ENCODE measurements at regions not wholly inside any gene's neighbourhood (a gene's known extent, or its start where the extent isn't known, plus 50 kb on each side); places are given as distances from the start of the nearest gene placed in this dataset.
"Not testable (repeated sequence)": the region's sequence is repeated elsewhere in the genome, so short reads cannot be mapped to it uniquely, and the experiment has no call there.

DNA sequence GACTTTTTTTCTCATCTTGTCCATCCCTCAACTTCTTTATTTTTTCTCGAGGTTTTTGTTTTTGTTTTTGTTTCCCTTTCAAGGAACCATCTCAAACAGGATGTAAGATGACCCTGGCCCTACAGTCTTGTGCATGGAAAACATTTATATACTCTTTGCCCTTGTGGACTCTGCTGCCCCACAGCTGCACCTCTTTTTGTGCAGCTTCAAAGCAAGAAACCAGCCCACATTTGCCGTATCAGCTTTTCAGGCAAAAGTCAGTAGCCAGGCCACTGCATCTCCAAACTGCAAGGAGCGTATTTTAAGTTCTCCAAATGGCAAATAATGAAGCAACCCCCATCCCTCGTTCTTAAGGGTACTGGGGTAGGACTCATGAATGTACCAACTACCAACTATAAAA, 756.5 kb downstream of the C4orf33 start:
- H3K36me3 ChIP-seq (ENCODE audit: control insufficient read depth in 2 of 3, insufficient read depth in 3 of 3, low read length in 3 of 3): no peaks in the 10 kb centered on the region
- H3K4me1 ChIP-seq (ENCODE audit: control insufficient read depth in 2 of 3, insufficient read depth in 2 of 3, low read depth in 1 of 3, low read length in 3 of 3): no peaks in the 10 kb centered on the region
- no peak overlapping the region for H3K9ac ChIP-seq (ENCODE audit: low read length in 3 of 3)
- intact Hi-C loops (cut with DNase I): no loop called here
- no peak overlapping the region for H3K4me3 ChIP-seq (ENCODE audit: low read length in 3 of 3)
- DNase-seq: no peak
- FAIRE-seq: no peak
- TF ChIP-seq, protein P1, sequence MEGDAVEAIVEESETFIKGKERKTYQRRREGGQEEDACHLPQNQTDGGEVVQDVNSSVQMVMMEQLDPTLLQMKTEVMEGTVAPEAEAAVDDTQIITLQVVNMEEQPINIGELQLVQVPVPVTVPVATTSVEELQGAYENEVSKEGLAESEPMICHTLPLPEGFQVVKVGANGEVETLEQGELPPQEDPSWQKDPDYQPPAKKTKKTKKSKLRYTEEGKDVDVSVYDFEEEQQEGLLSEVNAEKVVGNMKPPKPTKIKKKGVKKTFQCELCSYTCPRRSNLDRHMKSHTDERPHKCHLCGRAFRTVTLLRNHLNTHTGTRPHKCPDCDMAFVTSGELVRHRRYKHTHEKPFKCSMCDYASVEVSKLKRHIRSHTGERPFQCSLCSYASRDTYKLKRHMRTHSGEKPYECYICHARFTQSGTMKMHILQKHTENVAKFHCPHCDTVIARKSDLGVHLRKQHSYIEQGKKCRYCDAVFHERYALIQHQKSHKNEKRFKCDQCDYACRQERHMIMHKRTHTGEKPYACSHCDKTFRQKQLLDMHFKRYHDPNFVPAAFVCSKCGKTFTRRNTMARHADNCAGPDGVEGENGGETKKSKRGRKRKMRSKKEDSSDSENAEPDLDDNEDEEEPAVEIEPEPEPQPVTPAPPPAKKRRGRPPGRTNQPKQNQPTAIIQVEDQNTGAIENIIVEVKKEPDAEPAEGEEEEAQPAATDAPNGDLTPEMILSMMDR (IDR thresholded peaks at IDR 0.05; ENCODE audit: borderline replicate concordance, extremely low read depth, insufficient read depth): no peak
- no peaks in the 10 kb centered on the region for H3K27me3 ChIP-seq (ENCODE audit: control insufficient read depth, insufficient read depth, low read length)
- no peaks in the 10 kb centered on the region for H3K9me3 ChIP-seq (ENCODE audit: control insufficient read depth in 2 of 3, insufficient read depth in 1 of 3, low read length in 3 of 3)
- H3K27ac ChIP-seq (ENCODE audit: low read depth in 2 of 2, low read length in 2 of 2): no peak overlapping the region

DNA sequence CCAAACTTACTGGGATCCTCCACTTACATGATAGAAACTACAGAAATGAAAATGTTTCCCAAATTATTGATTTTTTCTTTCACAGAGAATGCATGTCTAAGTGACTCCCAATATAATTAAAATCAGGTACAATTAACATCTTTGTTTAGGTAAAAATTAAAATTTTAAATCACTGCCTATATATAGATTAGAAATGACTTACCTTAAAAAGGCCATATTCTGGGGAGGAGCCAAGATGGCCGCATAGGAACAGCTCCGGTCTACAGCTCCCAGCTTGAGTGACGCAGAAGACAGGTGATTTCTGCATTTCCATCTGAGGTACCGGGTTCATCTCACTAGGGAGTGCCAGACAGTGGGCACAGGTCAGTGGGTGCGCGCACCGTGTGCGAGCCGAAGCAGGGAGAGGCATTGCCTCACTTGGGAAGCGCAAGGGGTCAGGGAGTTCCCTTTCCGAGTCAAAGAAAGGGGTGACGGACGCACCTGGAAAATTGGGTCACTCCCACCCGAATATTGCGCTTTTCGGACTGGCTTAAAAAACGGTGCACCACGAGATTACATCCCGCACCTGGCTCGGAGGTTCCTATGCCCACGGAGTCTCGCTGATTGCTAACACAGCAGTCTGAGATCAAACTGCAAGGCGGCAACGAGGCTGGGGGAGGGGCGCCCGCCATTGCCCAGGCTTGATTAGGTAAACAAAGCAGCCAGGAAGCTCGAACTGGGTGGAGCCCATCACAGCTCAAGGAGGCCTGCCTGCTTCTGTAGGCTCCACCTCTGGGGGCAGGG, 757.9 kb downstream of the C4orf33 start:
- H3K4me3 ChIP-seq (ENCODE audit: low read length in 3 of 3); H3K9ac ChIP-seq (ENCODE audit: low read length in 3 of 3); FAIRE-seq; H3K4me1 ChIP-seq (ENCODE audit: control insufficient read depth in 2 of 3, insufficient read depth in 2 of 3, low read depth in 1 of 3, low read length in 3 of 3); intact Hi-C loops (cut with DNase I); H3K9me3 ChIP-seq (ENCODE audit: control insufficient read depth in 2 of 3, insufficient read depth in 1 of 3, low read length in 3 of 3); H3K36me3 ChIP-seq (ENCODE audit: control insufficient read depth in 2 of 3, insufficient read depth in 3 of 3, low read length in 3 of 3); H3K27me3 ChIP-seq (ENCODE audit: control insufficient read depth, insufficient read depth, low read length); H3K27ac ChIP-seq (ENCODE audit: low read depth in 2 of 2, low read length in 2 of 2): not testable (repeated sequence)
- peak in 1 of 5 donors; percentile 32 for DNase-seq

DNA sequence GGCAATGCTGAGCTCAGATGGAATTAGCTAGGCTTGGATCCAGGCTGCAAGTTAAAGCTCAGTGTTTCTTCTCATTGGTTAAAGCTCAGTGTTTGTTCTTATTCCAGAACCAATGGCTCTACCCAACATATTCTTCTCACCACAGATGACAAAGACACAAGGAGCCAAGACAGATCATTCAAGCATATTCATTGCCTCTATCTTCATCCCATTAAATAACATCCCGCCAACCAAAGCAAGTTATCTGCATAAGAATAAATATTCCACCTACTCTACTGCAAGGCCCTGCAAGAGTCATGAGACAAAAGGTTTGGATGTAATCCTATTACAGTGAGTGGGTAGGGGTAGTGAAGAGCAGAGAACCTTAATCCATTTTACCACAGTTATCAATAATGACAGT, 766.5 kb downstream of the C4orf33 start:
- no peak overlapping the region for H3K4me3 ChIP-seq (ENCODE audit: low read length in 3 of 3)
- H3K9ac ChIP-seq (ENCODE audit: low read length in 3 of 3): no peak overlapping the region
- no peaks in the 10 kb centered on the region for H3K36me3 ChIP-seq (ENCODE audit: control insufficient read depth in 2 of 3, insufficient read depth in 3 of 3, low read length in 3 of 3)
- no peaks in the 10 kb centered on the region for H3K9me3 ChIP-seq (ENCODE audit: control insufficient read depth in 2 of 3, insufficient read depth in 1 of 3, low read length in 3 of 3)
- no peak overlapping the region for H3K27ac ChIP-seq (ENCODE audit: low read depth in 2 of 2, low read length in 2 of 2)
- no peaks in the 10 kb centered on the region for H3K4me1 ChIP-seq (ENCODE audit: control insufficient read depth in 2 of 3, insufficient read depth in 2 of 3, low read depth in 1 of 3, low read length in 3 of 3)
- intact Hi-C loops (cut with DNase I): no loop called here
- no peaks in the 10 kb centered on the region for H3K27me3 ChIP-seq (ENCODE audit: control insufficient read depth, insufficient read depth, low read length)
- TF ChIP-seq, protein P1 (IDR thresholded peaks at IDR 0.05; ENCODE audit: borderline replicate concordance, extremely low read depth, insufficient read depth): no peak
- FAIRE-seq (no peak), DNase-seq (no peak)

DNA sequence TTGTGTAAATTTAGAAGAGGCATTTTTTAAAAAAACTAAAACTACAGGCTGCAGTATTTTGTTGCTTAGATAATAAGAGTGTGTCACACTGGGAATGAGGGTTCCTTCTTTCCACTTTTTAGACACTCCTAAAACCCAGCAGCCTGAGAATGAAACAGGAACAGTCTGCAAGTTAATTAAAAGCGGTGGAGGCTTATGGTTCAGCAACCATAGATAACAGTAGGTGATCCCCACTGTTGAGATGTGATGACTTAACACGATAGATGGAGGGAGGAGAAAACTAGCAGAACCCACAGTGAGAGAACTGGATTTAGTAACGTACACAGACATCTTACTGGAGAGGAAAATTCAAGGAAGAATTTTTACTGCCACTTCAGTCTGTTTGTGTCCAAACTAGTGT, 767.3 kb downstream of the C4orf33 start:
- Histone ChIP-seq H3K27ac (ENCODE audit: low read depth in 2 of 2, low read length in 2 of 2) (no peak overlapping the region), H3K9me3 (ENCODE audit: control insufficient read depth in 2 of 3, insufficient read depth in 1 of 3, low read length in 3 of 3) (no peaks in the 10 kb centered on the region), H3K27me3 (ENCODE audit: control insufficient read depth, insufficient read depth, low read length) (no peaks in the 10 kb centered on the region), H3K9ac (ENCODE audit: low read length in 3 of 3) (no peak overlapping the region), H3K4me1 (ENCODE audit: control insufficient read depth in 2 of 3, insufficient read depth in 2 of 3, low read depth in 1 of 3, low read length in 3 of 3) (no peaks in the 10 kb centered on the region), H3K36me3 (ENCODE audit: control insufficient read depth in 2 of 3, insufficient read depth in 3 of 3, low read length in 3 of 3) (no peaks in the 10 kb centered on the region), H3K4me3 (ENCODE audit: low read length in 3 of 3) (no peak overlapping the region)
- no peak for DNase-seq
- no peak for FAIRE-seq
- intact Hi-C loops (cut with DNase I): no loop called here
- TF ChIP-seq, protein P1 (IDR thresholded peaks at IDR 0.05; ENCODE audit: borderline replicate concordance, extremely low read depth, insufficient read depth): no peak

Measured in kidney (tissue), 13 donors.